ENCODE measurements at regions not wholly inside any gene's neighbourhood (a gene's known extent, or its start where the extent isn't known, plus 50 kb on each side); places are given as distances from the start of the nearest gene placed in this dataset.

DNA sequence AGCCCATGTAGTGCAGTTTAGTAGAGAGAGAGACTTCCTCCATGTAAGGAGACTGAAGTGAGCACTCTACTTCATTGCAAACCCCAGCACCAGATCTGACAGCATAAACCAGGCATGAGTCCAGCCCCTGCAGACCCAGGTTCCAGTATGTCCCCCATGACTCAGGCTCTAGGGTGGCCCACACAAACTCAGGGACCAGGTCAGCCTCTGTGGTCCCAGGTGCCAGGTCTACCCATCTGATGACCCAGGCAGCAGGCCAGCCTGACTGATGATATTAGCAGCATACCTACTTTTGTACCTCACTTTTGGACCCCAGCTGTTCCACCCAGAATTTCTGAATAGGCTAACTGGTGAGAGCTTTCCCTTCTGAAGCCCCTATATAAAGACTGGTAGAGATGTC, 647.8 kb downstream of the ANXA1 start:
- TF ChIP-seq CTCF (IDR thresholded peaks at IDR 0.05), result no peak
- no peak for TF ChIP-seq POLR2A (IDR thresholded peaks at IDR 0.05)

Measured in body of pancreas (tissue), 4 donors.